Fibroblast of lung (primary cell): ENCODE measurements at regions not wholly inside any gene's neighbourhood (a gene's known extent, or its start where the extent isn't known, plus 50 kb on each side); places are given as distances from the start of the nearest gene placed in this dataset.

ENCODE experiments used
- DNase-seq, 2 donors: peaks; one replicate each; pipeline versions ENCODE4 v3.0.0 to v3.0.0-alpha.2; 2010; ENCODE audit warnings: low read depth in 2 of 2
- H2AFZ ChIP-seq: 2 replicates; pipeline ENCODE4 v1.5.1; 2012; ENCODE audit warnings: low read length, control low read depth, inconsistent platforms
- H3K27ac ChIP-seq: 2 replicates; pipeline ENCODE4 v1.5.1; 2011; ENCODE audit warnings: low read length, control low read depth; ENCODE audit not compliant: insufficient read depth
- H3K27me3 ChIP-seq: 2 replicates; pipeline ENCODE4 v1.5.1; 2011; ENCODE audit warnings: mild to moderate bottlenecking, low read length; ENCODE audit not compliant: control insufficient read depth, insufficient read depth
- H3K36me3 ChIP-seq: 2 replicates; pipeline ENCODE4 v1.5.1; 2011; ENCODE audit warnings: low read length; ENCODE audit not compliant: control insufficient read depth, insufficient read depth
- H3K4me1 ChIP-seq: 2 replicates; pipeline ENCODE4 v1.5.1; 2011; ENCODE audit warnings: low read length; ENCODE audit not compliant: control insufficient read depth, insufficient read depth; ENCODE audit errors: extremely low read depth
- H3K4me2 ChIP-seq: 2 replicates; pipeline ENCODE4 v1.5.1; 2011; ENCODE audit warnings: low read length, control low read depth; ENCODE audit not compliant: insufficient read depth; ENCODE audit errors: extremely low read depth
- H3K4me3 ChIP-seq, 4 experiments: fragments of 200-600 bp in 1 of 4; sonication (generic) in 1 of 4; replicated peaks in 1 of 4; 2 replicates each; pipeline ENCODE4 v1.5.1; 2011 to 2016; ENCODE audit warnings: low read length in 4 of 4, low read depth in 3 of 4, mild to moderate bottlenecking in 3 of 4, control low read depth in 2 of 4, inconsistent platforms in 1 of 4, mixed read lengths in 1 of 4; ENCODE audit not compliant: insufficient read depth in 1 of 4; ENCODE audit errors: control extremely low read depth in 1 of 4
- H3K79me2 ChIP-seq: 2 replicates; pipeline ENCODE4 v1.5.1; 2012; ENCODE audit warnings: mild to moderate bottlenecking, low read length, inconsistent platforms; ENCODE audit not compliant: control insufficient read depth, insufficient read depth
- H3K9ac ChIP-seq: 2 replicates; pipeline ENCODE4 v1.5.1; 2011; ENCODE audit warnings: mild to moderate bottlenecking, low read length, control low read depth; ENCODE audit not compliant: insufficient read depth
- H3K9me3 ChIP-seq: 2 replicates; pipeline ENCODE4 v1.5.1; 2012; ENCODE audit warnings: low read depth, low read length; ENCODE audit not compliant: control insufficient read depth, insufficient read depth
- H4K20me1 ChIP-seq: 2 replicates; pipeline ENCODE4 v1.5.1; 2011; ENCODE audit warnings: low read length; ENCODE audit not compliant: control insufficient read depth, insufficient read depth; ENCODE audit errors: extremely low read depth
- EZH2 ChIP-seq: IDR thresholded peaks from 2 replicates; pipeline ENCODE4 v1.5.1; 2012; ENCODE audit warnings: low read length, control low read depth, mild to moderate bottlenecking; ENCODE audit errors: missing control alignments
- TF ChIP-seq, protein P1 (sequence below), 2 donors: IDR thresholded peaks in 1 of 2; conservative IDR thresholded peaks in 1 of 2; 1 replicate in 1 of 2; 2 replicates in 1 of 2; pipeline ENCODE4 v1.5.1; 2011 to 2012; ENCODE audit warnings: low read length in 2 of 2, control low read depth in 1 of 2, inconsistent platforms in 1 of 2, low read depth in 1 of 2, mild to moderate bottlenecking in 1 of 2

- Histone ChIP-seq H3K27me3 (no peaks in the 10 kb centered on the region), H3K9me3 (no peaks in the 10 kb centered on the region), H3K27ac (no peak overlapping the region), H4K20me1 (no peaks in the 10 kb centered on the region), H3K4me1 (no peaks in the 10 kb centered on the region), H3K4me3 (no peak overlapping the region), H2AFZ (no peak overlapping the region), H3K9ac (no peak overlapping the region), H3K4me2 (no peak overlapping the region), H3K79me2 (no peaks in the 10 kb centered on the region), H3K36me3 (no peaks in the 10 kb centered on the region)
- no peak for TF ChIP-seq EZH2
- TF ChIP-seq, protein P1, sequence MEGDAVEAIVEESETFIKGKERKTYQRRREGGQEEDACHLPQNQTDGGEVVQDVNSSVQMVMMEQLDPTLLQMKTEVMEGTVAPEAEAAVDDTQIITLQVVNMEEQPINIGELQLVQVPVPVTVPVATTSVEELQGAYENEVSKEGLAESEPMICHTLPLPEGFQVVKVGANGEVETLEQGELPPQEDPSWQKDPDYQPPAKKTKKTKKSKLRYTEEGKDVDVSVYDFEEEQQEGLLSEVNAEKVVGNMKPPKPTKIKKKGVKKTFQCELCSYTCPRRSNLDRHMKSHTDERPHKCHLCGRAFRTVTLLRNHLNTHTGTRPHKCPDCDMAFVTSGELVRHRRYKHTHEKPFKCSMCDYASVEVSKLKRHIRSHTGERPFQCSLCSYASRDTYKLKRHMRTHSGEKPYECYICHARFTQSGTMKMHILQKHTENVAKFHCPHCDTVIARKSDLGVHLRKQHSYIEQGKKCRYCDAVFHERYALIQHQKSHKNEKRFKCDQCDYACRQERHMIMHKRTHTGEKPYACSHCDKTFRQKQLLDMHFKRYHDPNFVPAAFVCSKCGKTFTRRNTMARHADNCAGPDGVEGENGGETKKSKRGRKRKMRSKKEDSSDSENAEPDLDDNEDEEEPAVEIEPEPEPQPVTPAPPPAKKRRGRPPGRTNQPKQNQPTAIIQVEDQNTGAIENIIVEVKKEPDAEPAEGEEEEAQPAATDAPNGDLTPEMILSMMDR (conservative IDR thresholded peaks at IDR 0.05 in 1 of 2, IDR thresholded peaks at IDR 0.05 in 1 of 2; ENCODE audit: low read depth in 1 of 2, low read length in 2 of 2), result no peak
- DNase-seq, result no peak
These were observed 869.2 kb downstream of the BCL11A start for GRCh38 chr2:59684116-59684770.

- H3K9me3 ChIP-seq, result no peaks in the 10 kb centered on the region
- peak in 1 of 2 donors; percentile 1 for DNase-seq
- no peak overlapping the region for H2AFZ ChIP-seq
- H3K27me3 ChIP-seq, result no peaks in the 10 kb centered on the region
- no peak overlapping the region for H3K27ac ChIP-seq
- H3K4me3 ChIP-seq, result no peak overlapping the region
- TF ChIP-seq EZH2, result no peak
- H3K4me2 ChIP-seq, result no peak overlapping the region
- H4K20me1 ChIP-seq, result no peaks in the 10 kb centered on the region
- no peak overlapping the region for H3K9ac ChIP-seq
- H3K36me3 ChIP-seq, result no peaks in the 10 kb centered on the region
- no peaks in the 10 kb centered on the region for H3K79me2 ChIP-seq
- no peaks in the 10 kb centered on the region for H3K4me1 ChIP-seq
These were observed 872.6 kb downstream of the BCL11A start for GRCh38 chr2:59680863-59681262.

DNA sequence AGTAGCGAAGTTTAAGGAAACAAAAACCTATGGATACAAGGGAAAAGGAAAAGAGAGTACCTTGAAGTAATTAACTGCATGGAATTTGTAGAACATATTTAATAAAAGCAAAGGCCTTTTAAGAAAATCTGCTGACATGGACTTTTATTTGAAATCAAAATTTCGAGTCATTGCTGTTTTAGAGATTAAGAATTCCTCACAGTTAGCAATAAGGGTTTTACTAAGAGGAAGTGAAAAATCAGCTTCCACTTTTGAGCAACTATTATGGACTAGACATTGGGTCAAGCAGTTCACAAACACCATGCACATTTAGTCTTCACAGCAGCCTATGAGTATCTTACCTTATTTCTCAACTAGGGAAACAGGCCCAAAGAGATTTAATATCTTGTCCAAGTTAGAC is 876.3 kb downstream of the BCL11A start:
- no peak overlapping the region for H3K4me2 ChIP-seq

More for the DNA sequence above, 876.3 kb downstream of the BCL11A start:
- Histone ChIP-seq H4K20me1 (no peaks in the 10 kb centered on the region), H3K9me3 (no peaks in the 10 kb centered on the region), H2AFZ (no peak overlapping the region), H3K36me3 (no peaks in the 10 kb centered on the region), H3K9ac (no peak overlapping the region), H3K79me2 (no peaks in the 10 kb centered on the region), H3K27ac (no peak overlapping the region), H3K4me1 (no peaks in the 10 kb centered on the region), H3K4me3 (no peak overlapping the region), H3K27me3 (no peaks in the 10 kb centered on the region)
- TF ChIP-seq, protein P1 (conservative IDR thresholded peaks at IDR 0.05 in 1 of 2, IDR thresholded peaks at IDR 0.05 in 1 of 2; ENCODE audit: low read depth in 1 of 2, low read length in 2 of 2), result no peak
- TF ChIP-seq EZH2, result no peak
- DNase-seq, result no peak
